DOHH2 (cell line): ENCODE measurements at regions not wholly inside any gene's neighbourhood (a gene's known extent, or its start where the extent isn't known, plus 50 kb on each side); places are given as distances from the start of the nearest gene placed in this dataset.

Source experiments
- EZH2phosphoT487 ChIP-seq: fragments of 200-600 bp; sonication (generic); IDR thresholded peaks from 2 replicates; pipeline ENCODE4 v1.6.1; 2017; ENCODE audit warnings: borderline replicate concordance, mild to moderate bottlenecking, antibody characterized with exemption, low read length, moderate library complexity, mixed read lengths
- TF ChIP-seq, protein P1 (sequence below): fragments of 200-600 bp; sonication (generic); IDR thresholded peaks from one replicate; pipeline ENCODE4 v1.5.1; 2014; ENCODE audit warnings: antibody characterized with exemption, mild to moderate bottlenecking, low read depth, low read length; ENCODE audit not compliant: poor library complexity, severe bottlenecking

DNA sequence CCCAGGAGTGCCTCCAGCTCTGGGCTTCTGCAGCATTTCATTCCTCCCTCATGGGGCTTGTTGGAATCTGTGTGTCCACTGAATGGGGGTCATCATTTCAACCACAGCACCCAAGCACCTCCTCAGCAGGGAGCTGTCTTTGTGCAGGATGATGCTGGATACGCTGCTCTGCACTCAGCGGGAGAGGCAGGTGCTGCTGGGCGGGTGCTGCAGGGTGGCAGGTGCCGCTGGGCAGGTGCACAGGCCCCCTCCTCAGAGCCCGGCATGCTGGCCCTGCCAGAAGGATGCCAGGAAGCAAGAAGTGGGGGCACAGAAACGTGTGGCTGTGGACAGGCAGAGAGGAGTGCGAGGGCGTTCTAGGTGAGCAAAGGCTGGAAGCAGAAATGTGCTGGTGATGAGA lies 121.8 kb upstream of the VSTM2B start:
- TF ChIP-seq, protein P1, sequence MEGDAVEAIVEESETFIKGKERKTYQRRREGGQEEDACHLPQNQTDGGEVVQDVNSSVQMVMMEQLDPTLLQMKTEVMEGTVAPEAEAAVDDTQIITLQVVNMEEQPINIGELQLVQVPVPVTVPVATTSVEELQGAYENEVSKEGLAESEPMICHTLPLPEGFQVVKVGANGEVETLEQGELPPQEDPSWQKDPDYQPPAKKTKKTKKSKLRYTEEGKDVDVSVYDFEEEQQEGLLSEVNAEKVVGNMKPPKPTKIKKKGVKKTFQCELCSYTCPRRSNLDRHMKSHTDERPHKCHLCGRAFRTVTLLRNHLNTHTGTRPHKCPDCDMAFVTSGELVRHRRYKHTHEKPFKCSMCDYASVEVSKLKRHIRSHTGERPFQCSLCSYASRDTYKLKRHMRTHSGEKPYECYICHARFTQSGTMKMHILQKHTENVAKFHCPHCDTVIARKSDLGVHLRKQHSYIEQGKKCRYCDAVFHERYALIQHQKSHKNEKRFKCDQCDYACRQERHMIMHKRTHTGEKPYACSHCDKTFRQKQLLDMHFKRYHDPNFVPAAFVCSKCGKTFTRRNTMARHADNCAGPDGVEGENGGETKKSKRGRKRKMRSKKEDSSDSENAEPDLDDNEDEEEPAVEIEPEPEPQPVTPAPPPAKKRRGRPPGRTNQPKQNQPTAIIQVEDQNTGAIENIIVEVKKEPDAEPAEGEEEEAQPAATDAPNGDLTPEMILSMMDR = no peak
- TF ChIP-seq EZH2phosphoT487 = no peak
